ENCODE measurements at regions not wholly inside any gene's neighbourhood (a gene's known extent, or its start where the extent isn't known, plus 50 kb on each side); places are given as distances from the start of the nearest gene placed in this dataset.

DNA sequence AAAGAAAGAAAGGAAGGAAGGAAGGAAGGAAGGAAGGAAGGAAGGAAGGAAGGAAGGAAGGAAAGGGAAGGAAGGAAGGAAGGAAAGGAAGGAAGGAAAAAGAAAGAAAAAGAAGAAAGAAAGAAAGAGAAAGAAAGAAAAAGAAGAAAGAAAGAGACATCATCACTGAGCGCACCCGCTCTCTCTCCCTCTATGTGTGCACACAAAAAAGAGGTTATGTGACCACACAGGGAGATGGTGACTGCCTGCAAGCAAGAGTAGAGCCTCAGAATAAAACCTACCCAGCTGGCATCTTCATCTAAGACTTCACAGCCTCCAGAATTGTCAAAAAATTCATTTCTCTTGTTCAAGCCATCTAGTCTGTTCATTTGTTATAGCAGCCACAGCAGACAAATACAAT lies 1307.4 kb upstream of the ACVR2A start:
- no peak for DNase-seq

DNA sequence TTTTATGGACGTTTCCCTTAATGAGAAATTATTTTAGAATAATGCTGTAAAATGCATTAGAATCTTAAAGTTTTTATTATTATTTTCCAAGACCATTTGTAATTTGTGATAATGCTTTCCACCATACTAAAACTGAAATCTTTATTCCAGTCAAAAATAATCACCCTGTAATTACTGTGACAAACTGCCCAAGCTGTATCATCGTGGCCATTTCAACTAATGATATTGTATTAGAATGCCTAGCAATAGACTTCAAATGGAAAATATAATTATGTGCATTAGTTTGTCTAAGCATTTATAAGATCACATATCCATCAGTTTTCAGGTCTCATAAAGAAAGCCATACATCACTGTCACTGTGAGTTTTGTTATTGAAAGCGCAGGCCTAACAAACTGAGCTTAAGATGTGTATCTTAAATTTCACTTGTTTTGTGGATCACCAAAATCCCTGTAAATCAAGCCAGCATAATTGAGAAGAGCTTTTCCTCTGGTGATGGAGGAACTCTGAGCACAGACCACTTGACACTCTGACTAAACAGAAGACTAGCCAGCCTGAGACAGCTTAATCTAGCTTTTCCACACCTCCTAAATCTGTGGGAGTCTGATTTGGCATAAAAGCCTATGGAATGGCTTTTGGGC lies 1312.2 kb upstream of the ACVR2A start:
- no peak for DNase-seq

DNA sequence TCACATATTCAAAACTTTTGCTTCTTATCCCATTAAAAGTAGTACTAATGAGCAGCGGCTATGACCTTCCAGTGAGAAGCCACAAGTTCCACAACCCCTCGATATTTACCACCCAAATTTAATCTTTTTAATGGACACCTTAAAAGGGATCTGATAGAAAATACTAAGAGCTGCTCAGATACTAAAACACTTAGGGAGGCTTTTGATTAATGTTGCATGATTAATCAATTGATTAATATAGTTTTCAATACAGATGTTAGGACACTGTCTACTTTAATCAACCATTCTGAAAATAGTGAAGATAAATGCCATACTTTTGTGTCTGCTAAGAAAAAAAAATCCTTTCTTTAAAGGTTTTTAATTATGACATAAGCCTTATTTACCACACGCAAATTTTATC lies 1312.8 kb upstream of the ACVR2A start:
- DNase-seq = no peak

DNA sequence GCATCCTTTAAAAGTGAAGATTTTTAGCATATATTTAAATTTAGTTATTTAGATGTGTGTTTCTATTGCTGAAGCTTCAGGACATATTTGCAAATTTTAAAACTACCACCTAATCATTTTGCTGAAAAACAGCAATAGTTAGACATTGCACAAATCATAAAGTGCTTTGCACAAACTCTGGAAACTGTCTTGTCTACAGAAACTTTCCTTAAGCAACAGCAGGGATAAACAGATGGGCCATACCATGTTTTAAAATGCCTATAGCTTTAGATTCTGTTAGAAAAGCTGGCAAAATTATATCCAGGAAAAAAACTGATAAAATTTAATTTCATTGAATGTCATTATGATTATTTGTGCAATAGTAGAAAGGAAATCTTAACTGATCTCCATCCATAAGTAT lies 1313.9 kb upstream of the ACVR2A start:
- DNase-seq = no peak

DNA sequence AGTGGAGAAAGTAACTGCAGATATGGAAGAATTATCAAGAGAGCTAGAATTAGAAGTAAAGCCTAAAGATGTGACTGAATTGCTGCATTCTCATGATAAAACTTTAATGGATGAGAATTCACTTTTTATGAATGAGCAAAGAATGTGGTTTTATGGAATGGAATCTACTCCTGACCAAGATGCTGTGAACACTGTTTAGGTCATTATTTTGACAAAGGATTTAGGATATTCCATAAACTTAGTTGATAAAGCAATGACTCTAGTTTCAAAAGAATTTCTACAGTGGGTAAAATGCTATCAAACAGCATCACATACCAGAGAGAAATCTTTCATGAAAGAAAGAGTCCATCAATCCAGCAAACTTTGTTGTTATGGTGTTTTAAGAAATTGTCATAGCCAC lies 1317.7 kb upstream of the ACVR2A start:
- no peak for DNase-seq

DNA sequence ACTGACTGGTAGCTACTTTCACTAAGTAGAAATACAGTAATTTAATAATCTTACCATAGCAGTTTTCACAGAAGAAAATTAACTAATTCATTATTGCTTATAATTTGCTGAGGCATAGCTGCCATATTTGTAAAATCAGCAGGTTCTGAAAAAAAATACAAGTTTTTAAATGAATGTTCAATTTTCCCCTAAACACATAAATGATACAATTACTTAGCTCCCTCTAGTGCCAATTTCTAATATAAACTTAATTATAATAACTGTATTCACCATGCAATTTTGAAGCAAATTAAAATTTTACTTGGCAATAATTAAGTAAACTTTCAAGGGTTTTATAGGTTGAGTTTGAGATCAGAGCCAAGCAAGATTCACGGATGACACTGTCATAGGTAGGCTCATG lies 1321.6 kb upstream of the ACVR2A start:
- DNase-seq = peak; percentile 33 to 38

DNA sequence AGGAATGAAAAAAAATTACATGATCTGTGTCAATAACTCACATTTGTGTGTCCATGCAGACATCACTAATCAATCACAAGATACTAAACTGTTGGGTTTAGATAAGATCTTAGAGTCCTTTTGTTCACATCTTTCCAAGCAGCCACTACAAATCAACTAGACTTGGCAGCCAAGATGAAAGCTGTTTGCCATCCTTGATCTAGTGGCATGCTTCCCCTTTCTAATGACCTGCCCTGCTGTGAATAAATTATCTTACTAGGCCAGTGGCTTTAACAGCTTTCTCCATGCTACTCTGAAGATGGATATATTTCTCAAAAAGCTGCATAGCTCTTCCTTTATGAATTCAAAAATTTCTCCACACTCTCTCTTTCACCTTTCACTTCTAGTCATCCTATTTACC lies 1338.0 kb upstream of the ACVR2A start:
- DNase-seq = no peak

DNA sequence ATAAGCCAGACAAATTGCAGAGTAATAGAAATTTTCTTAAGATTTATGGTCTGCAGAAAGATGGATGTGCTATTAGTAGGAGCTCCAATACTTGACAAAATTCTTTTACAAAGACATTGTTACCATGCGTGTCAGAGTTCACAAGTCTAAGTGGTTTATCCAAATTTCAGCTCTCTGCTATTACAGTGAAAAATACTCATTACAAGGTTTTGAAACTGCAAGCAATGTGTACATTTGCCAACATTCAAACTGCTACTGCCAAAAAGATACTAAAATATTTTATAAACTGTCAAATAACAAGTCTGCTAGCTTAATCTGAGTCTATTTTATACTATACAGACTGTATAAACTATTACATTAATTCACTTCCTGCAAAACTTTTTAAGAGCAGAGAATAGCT lies 1341.5 kb upstream of the ACVR2A start:
- no peak for DNase-seq

DNA sequence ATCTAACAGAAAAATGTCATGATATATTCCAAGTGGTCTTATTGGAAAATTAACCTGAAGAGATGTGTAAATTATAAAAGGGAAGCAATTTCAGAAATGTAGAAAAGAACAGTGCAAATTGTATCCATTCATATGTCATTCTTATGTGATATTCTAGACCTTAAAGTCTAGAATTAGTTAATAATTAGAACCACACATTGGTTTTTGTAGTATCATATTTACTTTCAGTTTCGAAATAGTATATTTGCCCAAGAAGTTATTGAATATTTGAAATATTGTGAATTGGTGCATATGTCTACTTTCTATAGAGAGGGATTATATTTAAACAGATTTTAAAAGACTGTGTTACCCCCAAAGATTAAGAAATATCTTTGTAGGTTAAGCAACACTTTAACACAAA lies 1348.6 kb upstream of the ACVR2A start:
- DNase-seq = no peak

DNA sequence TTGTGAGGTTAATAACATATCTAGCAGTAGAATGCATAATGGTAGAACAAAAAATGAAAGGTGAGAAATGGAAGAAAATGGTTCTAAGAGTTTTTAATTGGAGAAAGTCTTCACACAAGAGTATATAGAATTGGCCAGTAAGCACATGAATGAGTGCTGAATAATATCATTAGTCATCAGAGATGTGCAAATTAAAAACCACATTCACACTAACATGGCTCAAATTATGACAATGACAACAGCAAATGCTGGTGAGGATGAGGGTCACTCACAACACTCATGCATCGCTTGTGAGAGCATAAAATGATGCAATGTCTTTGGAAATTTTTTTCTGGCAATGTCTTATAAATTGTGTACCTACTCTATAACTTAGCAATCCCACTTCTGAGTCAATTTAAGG lies 1355.4 kb upstream of the ACVR2A start:
- no peak for DNase-seq

DNA sequence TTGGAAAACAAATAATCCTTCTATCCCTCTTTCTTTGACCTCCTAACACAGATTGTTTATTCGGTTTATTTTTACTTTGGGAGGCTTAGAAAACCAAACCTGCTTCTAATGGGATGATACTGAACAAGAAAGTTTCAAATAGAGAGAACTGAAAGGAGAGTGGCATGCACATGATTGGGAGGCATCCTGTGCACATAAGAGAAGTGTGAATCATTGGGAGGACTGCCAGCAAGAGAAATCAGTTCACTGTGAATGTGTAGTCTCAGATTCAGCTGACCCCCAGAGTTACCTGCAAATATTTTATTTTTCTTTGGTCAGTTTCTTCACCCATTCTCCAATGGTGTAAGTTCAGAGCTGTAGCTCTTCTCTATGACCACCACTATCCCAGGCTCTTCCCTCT lies 1363.2 kb upstream of the ACVR2A start:
- DNase-seq = no peak

DNA sequence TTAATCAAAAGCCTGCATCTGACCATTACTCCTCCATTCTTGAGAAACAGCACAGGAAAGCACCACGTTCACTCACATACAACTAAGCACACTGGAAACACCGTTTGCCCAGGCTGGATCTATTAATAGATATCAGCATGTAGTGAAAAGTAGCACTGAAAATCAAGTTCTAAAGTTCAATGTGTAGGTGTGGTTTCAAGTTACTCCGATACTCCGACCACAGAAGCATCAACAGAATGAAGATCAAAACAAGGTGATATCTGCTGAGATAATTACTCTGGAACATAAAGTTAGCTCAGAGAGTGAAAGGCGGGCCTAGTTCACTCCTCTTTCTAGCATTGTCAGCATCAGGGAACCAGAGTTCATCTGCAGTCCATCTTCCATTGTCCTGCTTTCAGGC lies 1367.4 kb upstream of the ACVR2A start:
- DNase-seq = no peak

DNA sequence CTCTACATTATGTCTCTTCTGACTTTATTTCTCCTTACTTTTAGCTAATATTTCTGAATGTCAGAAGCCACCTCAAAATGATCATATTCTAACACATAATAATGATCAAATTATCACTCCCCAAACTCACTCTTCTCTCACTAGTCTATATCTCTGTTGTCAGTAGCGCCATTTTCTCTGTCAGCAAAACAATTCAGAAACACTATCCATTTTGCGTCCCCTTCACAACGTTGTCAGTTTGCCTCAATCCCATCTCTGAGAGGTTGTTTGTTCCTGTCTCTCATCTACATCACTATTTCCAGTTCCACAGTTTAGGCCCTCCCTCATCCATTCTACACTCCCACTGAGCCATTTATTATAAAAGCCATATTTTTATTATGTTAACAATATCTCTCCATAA lies 1376.3 kb upstream of the ACVR2A start:
- DNase-seq = no peak

DNA sequence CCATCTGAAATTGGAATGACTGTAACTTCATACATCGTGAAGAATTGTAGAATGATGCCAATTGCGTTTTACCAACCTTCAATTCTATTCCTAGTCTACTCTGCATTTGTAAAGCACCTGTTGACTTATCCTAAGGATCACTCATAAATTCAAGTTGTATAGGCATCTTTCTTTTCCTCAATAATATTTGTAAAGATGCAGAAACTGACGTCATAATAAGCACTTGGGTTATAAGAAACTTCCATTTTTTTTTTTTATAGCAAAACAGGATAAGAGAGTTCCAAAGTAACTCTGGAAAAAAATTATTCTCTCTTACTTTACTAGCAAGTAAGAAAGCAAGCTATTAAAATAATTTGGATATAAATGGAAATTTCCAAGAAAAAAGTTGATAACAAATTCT lies 1377.4 kb upstream of the ACVR2A start:
- DNase-seq = no peak

DNA sequence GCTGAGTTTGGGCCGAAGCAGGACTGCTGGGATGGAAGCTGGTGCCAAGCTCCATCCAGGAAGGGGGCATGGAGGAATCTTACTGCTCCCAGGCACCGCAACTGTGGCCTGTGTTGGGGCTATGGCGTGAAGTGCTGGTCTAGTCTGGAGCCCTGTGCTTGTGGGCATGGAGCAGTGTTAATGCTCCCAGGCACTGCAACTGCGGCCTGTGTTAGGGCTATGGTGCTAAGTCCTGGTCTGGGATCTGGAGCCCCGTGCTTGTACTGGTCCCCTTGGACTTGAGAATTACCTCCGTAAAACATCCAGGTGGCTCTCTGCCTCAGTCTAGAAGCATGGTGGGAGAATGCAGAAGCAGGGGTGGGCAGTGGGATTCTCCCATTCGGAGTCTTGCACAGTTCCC lies 1379.4 kb upstream of the ACVR2A start:
- no peak for DNase-seq

DNA sequence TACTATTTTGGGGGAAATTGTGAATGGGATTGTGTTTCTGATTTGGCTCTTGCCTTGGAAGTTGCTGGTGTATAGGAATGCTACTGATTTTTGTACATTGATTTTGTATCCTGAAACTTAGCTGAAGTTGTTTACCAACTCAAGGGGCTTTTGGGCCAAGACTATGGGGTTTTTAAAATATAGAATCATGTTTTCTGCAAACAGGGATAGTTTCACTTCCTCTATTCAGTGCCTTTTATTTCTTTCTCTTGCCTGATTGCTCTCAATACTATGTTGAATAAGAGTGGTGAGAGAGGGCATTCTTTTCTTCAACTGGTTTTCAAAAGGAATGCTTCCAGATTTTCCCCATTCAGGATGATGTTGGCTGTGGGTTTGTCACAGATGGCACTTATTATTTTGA lies 1383.8 kb upstream of the ACVR2A start:
- DNase-seq = no peak

DNA sequence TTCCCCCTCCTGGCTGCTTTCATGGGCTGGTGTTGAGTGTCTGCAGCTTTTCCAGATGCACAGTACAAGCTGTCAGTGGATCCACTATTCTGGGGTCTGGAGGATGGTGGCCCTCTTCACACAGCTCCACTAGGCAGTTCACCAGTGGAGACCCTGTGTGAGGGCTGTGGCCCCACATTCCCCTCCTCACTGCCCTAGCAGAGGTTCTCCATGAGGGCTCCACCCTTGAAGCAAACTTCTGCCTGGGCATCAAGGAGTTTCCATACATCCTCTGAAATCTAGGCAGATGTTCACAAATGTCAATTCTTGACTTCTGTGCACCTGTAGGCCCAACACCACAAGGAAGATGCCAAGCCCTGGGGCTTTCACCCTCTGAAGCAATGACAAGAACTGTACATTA lies 1386.2 kb upstream of the ACVR2A start:
- DNase-seq = no peak

DNA sequence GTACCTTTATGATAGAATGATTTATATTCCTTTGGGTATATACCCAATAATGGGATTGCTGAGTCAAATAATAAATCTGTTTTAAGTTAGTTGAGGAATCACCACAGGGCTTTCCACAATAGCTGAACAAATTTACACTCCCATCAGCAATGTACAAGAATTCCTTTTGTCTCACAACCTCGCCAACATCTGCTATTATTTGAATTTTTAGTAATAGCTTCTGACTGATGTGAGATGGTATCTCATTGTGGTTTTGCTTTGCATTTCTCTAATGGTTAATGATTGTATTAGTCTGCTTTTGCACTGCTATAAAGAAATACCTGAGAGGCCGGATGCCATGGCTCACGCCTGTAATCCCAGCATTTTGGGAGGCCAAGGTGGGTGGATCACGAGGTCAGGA lies 1387.6 kb upstream of the ACVR2A start:
- no peak for DNase-seq

DNA sequence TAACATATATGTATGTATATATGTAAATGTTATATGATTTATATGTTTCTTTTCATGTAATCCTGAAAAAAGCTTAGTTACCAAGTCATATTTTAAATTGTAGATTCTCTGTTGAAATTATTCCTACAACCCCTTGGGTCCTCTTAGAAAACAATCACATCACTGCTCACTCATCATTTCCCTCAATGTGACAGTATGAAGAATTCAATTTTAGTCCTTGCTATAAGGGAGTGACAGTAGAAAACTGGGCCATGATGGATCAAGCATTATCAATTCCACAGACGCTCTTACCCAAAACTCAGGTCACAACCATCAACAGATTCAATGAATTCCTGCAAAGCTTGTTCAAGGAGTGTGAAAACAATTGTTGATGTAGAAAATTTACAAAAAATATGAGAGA lies 1389.5 kb upstream of the ACVR2A start:
- DNase-seq = no peak

DNA sequence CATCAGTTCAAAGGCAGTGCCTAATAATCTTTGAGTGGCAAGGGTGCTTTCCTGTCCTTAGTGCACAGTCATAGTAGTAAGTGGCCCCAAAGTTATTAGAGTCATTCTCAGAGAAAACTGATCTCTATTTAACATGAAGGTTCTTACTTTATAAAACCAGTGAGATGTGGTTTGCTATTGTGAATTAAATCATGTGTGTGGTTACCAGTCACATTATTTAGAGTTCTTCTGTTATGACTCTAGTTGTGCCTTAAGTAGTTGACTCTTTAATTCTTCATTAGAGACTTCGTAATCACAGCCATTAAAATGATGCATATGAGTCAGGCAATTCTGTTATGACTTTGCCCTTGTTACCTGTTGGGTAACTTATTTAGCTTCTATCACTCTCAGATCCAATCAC lies 1392.9 kb upstream of the ACVR2A start:
- DNase-seq = no peak

DNA sequence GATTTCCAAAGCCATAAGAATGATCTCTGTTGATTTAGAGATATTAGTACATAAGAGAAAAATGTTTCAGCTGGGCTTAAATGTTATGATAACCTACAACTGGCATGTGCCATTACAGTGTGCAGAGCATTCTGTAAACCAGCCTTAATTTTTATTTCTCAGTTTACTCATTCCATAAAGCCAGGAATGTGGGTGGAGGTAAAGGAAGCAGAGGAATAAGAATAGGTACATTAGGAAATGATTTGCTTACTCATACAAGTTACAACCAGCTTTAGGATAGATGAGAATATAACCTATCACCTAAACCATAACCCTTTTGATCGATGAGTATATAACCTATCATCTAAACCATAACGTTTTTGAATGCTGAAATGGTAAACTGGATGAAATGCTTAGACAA lies 1394.7 kb upstream of the ACVR2A start:
- no peak for DNase-seq

DNA sequence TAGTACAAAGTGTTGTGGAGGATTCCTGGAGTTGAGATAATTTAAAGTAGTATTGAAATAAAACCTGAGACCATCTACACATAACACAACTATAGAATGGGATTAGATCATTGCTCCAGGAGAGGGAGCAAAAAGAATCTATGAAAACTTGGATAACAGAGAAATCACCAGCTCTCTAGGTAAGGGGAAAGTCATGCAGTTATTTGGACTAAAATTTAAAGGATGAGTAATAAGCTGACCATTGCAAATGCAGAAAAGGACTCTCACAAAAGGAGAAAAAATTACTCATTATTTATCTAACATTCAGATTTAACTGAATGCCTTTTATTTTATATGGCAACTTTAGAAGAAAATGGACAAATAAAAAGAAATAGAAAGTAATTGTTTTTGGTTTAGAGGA lies 1399.8 kb upstream of the ACVR2A start:
- no peak for DNase-seq

DNA sequence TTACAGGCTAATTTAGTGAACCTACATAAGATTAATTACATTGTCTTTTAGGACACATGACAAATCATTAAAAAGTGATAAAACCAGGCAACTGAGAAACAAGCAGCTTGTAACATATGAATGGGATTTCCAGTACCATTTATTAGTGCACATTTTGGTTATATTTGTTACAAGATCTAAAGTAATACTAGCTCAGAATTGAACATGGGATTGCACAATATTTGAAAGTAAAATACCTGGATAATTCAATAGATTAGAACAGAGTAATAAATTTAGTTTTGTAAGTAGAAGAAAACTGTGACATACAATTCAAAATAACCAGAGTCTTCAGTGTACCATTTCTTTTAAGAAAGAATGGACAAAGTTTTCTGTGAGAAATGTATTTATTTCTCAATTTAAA lies 1400.7 kb upstream of the ACVR2A start:
- no peak for DNase-seq

DNA sequence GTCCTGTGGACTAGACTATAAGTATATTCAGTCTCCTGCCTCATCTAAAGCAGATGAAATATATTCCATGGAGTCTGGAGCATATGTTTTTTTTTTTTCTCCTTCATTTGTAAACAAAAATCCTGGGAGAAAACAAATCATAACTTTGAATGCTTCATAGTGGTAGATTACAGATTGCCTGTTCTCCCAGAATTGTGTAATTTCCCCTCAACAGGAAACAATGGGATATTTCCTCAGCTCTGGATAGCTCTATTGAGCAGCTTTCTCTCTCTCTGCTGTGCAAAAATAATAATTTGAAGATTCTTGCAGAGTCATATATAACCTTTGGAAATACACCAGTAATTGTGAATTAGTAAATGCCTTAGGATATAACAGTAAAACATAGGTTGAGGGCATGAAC lies 1406.6 kb upstream of the ACVR2A start:
- no peak for DNase-seq

DNA sequence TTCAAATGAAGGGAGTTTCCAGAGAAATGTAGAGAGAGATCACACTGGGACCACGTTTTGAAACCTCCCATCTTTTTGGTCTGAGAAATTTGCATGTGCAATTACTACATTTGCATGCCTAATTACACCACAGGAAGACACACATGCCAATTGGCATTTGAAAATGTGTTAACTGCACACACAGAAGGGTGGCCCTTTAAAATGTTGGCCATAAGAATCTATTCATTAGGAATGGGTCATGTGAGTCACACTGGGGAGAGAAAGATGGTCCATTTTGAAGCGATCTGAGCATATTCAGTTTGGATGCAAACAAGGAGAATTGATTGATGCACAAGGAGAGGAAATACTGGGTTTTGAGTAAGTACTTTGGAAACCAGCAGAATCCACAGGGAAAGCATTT lies 1407.1 kb upstream of the ACVR2A start:
- no peak for DNase-seq
